AG09309 (cell line): ENCODE measurements at regions not wholly inside any gene's neighbourhood (a gene's known extent, or its start where the extent isn't known, plus 50 kb on each side); places are given as distances from the start of the nearest gene placed in this dataset.

ENCODE experiments used
- DNase-seq: peaks from one replicate; pipeline ENCODE4 v3.0.0-alpha.2; 2010; ENCODE audit warnings: low read depth
- H3K4me3 ChIP-seq: 2 replicates; pipeline ENCODE4 v1.5.1; 2011; ENCODE audit warnings: mild to moderate bottlenecking, low read depth, low read length, moderate library complexity; ENCODE audit not compliant: control insufficient read depth
- CTCF ChIP-seq: IDR thresholded peaks from 2 replicates; pipeline ENCODE4 v1.5.1; 2011; ENCODE audit warnings: mild to moderate bottlenecking, low read depth, low read length, inconsistent platforms; ENCODE audit not compliant: insufficient read depth, control insufficient read depth; ENCODE audit errors: missing control alignments

GRCh38 chr1:34436836-34437235 is 260.1 kb downstream of the C1orf94 start:
- no peak overlapping the region for H3K4me3 ChIP-seq
- TF ChIP-seq CTCF = no peak
- DNase-seq = no peak

GRCh38 chr1:34441259-34442069 is 264.8 kb downstream of the C1orf94 start:
- no peak for DNase-seq
- no peak overlapping the region for H3K4me3 ChIP-seq
- TF ChIP-seq CTCF = no peak

- DNase-seq = no peak
- no peak for TF ChIP-seq CTCF
- H3K4me3 ChIP-seq = no peak overlapping the region
These were observed 267.8 kb downstream of the C1orf94 start for GRCh38 chr1:34444516-34444915.

- no peak for TF ChIP-seq CTCF
- DNase-seq = no peak
- no peak overlapping the region for H3K4me3 ChIP-seq
These were observed 273.6 kb downstream of the C1orf94 start for GRCh38 chr1:34450325-34450724.

- H3K4me3 ChIP-seq = no peak overlapping the region
- no peak for TF ChIP-seq CTCF
These were observed 275.7 kb downstream of the C1orf94 start for GRCh38 chr1:34452451-34452850.

GRCh38 chr1:34455121-34455520 is 278.4 kb downstream of the C1orf94 start:
- DNase-seq = no peak
- TF ChIP-seq CTCF = no peak
- no peak overlapping the region for H3K4me3 ChIP-seq

More at GRCh38 chr1:34452451-34452850, 275.7 kb downstream of the C1orf94 start:
- no peak for DNase-seq
